ENCODE measurements at regions not wholly inside any gene's neighbourhood (a gene's known extent, or its start where the extent isn't known, plus 50 kb on each side); places are given as distances from the start of the nearest gene placed in this dataset.

GRCh38 chrX:56113785-56114436 is 118.2 kb upstream of the KLF8 start:
- TF ChIP-seq EZH2 (IDR thresholded peaks at IDR 0.05; ENCODE audit: borderline replicate concordance): no peak
- no peak for TF ChIP-seq CTCF (IDR thresholded peaks at IDR 0.05; ENCODE audit: poor library complexity)
